ENCODE measurements at regions not wholly inside any gene's neighbourhood (a gene's known extent, or its start where the extent isn't known, plus 50 kb on each side); places are given as distances from the start of the nearest gene placed in this dataset.

DNA sequence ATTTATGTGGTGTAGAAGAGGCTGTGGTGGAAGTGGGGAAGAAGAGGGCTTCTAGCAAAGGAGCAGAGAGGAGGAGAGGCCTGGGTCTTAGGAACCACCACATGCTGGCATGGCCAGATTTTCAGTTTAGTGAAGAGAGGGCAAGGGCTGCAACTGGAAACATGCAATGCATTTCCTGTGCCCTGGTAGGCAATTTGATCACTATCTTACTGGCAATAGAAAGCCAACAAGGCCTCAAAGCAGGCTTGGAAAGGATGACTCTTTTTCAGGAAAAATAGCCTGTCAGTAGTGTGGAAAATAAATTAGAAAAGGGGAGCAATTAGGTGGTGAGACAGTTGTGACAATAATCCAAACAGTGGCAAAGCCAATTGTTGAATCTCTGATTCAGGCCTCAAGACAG, 501.9 kb upstream of the ZFP42 start:
- TF ChIP-seq, protein P1, sequence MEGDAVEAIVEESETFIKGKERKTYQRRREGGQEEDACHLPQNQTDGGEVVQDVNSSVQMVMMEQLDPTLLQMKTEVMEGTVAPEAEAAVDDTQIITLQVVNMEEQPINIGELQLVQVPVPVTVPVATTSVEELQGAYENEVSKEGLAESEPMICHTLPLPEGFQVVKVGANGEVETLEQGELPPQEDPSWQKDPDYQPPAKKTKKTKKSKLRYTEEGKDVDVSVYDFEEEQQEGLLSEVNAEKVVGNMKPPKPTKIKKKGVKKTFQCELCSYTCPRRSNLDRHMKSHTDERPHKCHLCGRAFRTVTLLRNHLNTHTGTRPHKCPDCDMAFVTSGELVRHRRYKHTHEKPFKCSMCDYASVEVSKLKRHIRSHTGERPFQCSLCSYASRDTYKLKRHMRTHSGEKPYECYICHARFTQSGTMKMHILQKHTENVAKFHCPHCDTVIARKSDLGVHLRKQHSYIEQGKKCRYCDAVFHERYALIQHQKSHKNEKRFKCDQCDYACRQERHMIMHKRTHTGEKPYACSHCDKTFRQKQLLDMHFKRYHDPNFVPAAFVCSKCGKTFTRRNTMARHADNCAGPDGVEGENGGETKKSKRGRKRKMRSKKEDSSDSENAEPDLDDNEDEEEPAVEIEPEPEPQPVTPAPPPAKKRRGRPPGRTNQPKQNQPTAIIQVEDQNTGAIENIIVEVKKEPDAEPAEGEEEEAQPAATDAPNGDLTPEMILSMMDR (conservative IDR thresholded peaks at IDR 0.05; ENCODE audit: low read depth, low read length), result no peak
- no peak for TF ChIP-seq EZH2 (IDR thresholded peaks at IDR 0.05; ENCODE audit: borderline replicate concordance, low read depth, low read length, poor library complexity, severe bottlenecking)

All from A673 (cell line).